HEK293 (cell line): ENCODE measurements at regions not wholly inside any gene's neighbourhood (a gene's known extent, or its start where the extent isn't known, plus 50 kb on each side); places are given as distances from the start of the nearest gene placed in this dataset.
A peak's percentile ranks its signal among the peaks of the same experiment; 100 is the strongest.

Experiments used
- CTCF ChIA-PET: fragments of 350-600 bp; formaldehyde crosslinking; extraction: SDS; loops from one replicate; lab custom pipeline; 2021; ENCODE audit warnings: antibody characterized with exemption; lab: Yijun Ruan, JAX
- POLR2A ChIA-PET: fragments of 300-600 bp; formaldehyde crosslinking; extraction: SDS; loops from one replicate; lab custom pipeline; 2020; ENCODE audit warnings: antibody characterized with exemption, inconsistent platforms; lab: Yijun Ruan, JAX
- H3K27ac ChIP-seq: fragments of 200-500 bp; sonication (Bioruptor generic); 2 replicates; pipeline ENCODE4 v1.5.1; 2014; ENCODE audit warnings: low read depth, low read length, control low read depth, inconsistent platforms; ENCODE audit errors: extremely low read depth
- H3K36me3 ChIP-seq, 2 experiments: fragments of 200-500 bp in 1 of 2; sonication (Bioruptor generic) in 1 of 2; 1 replicate in 1 of 2; 2 replicates in 1 of 2; pipeline ENCODE4 v1.5.1; 2014 to 2017; ENCODE audit warnings: inconsistent platforms in 2 of 2, low read length in 2 of 2; ENCODE audit not compliant: control insufficient read depth in 2 of 2, insufficient read depth in 1 of 2
- H3K4me1 ChIP-seq: fragments of 200-500 bp; sonication (Bioruptor generic); 2 replicates; pipeline ENCODE4 v1.5.1; 2014; ENCODE audit warnings: mild to moderate bottlenecking, low read length, inconsistent platforms; ENCODE audit not compliant: control insufficient read depth, insufficient read depth
- H3K4me3 ChIP-seq: 2 replicates; pipeline ENCODE4 v1.5.1; 2011; ENCODE audit warnings: low read depth, mild to moderate bottlenecking, control low read depth, low read length, moderate library complexity
- H3K9me3 ChIP-seq: fragments of 200-500 bp; sonication (Bioruptor generic); 2 replicates; pipeline ENCODE4 v1.5.1; 2014; ENCODE audit warnings: low read depth, low read length, inconsistent platforms; ENCODE audit not compliant: control insufficient read depth, insufficient read depth
- MEIS1 ChIP-seq: sonication (generic); formaldehyde crosslinking; IDR thresholded peaks from 2 replicates; pipeline ENCODE4 v1.8.1; 2022; ENCODE audit warnings: missing genetic modification reagents, mild to moderate bottlenecking, borderline replicate concordance
- PRDM2 ChIP-seq: fragments of 450-650 bp; formaldehyde crosslinking; IDR thresholded peaks from 2 replicates; pipeline ENCODE4 v1.5.1; 2016; ENCODE audit warnings: missing biosample characterization, missing genetic modification characterization, borderline replicate concordance
- YY2 ChIP-seq: fragments of 450-650 bp; formaldehyde crosslinking; IDR thresholded peaks from 2 replicates; pipeline ENCODE4 v1.5.1; 2016; ENCODE audit warnings: missing biosample characterization, missing genetic modification characterization
- ZBTB26 ChIP-seq: fragments of 450-650 bp; formaldehyde crosslinking; optimal IDR thresholded peaks from 2 replicates; pipeline ENCODE3; 2016; ENCODE audit warnings: missing biosample characterization, mild to moderate bottlenecking, missing genetic modification characterization
- ZFHX2 ChIP-seq: fragments of 450-650 bp; formaldehyde crosslinking; conservative IDR thresholded peaks from 2 replicates; pipeline ENCODE4 v1.5.1; 2016; ENCODE audit warnings: missing biosample characterization, missing genetic modification characterization
- ZNF146 ChIP-seq: fragments of 450-650 bp; formaldehyde crosslinking; IDR thresholded peaks from 2 replicates; pipeline ENCODE4 v1.5.1; 2016; ENCODE audit warnings: missing biosample characterization, missing genetic modification characterization
- ZNF391 ChIP-seq: fragments of 450-650 bp; formaldehyde crosslinking; IDR thresholded peaks from 2 replicates; pipeline ENCODE4 v1.5.1; 2016; ENCODE audit warnings: low read depth, missing biosample characterization, missing genetic modification characterization, borderline replicate concordance
- ZNF433 ChIP-seq: fragments of 450-650 bp; formaldehyde crosslinking; IDR thresholded peaks from 2 replicates; pipeline ENCODE4 v1.5.1; 2016; ENCODE audit warnings: missing biosample characterization, missing genetic modification characterization, low read depth
- ZNF488 ChIP-seq: fragments of 450-650 bp; formaldehyde crosslinking; IDR thresholded peaks from 2 replicates; pipeline ENCODE4 v1.5.1; 2016; ENCODE audit warnings: missing biosample characterization, missing genetic modification characterization
- ZNF571 ChIP-seq: fragments of 450-650 bp; formaldehyde crosslinking; IDR thresholded peaks from 2 replicates; pipeline ENCODE4 v1.5.0; 2017; ENCODE audit warnings: missing biosample characterization, missing genetic modification characterization
- ZNF626 ChIP-seq: fragments of 450-650 bp; sonication (Bioruptor Pico); formaldehyde crosslinking; IDR thresholded peaks from 2 replicates; pipeline ENCODE4 v1.5.1; 2018; ENCODE audit warnings: missing biosample characterization, missing genetic modification characterization, inconsistent platforms
- ZNF792 ChIP-seq: fragments of 450-650 bp; formaldehyde crosslinking; IDR thresholded peaks from 2 replicates; pipeline ENCODE4 v1.5.1; 2016; ENCODE audit warnings: missing biosample characterization, missing genetic modification characterization
- ZNF843 ChIP-seq: fragments of 450-650 bp; formaldehyde crosslinking; IDR thresholded peaks from 2 replicates; pipeline ENCODE4 v1.5.1; 2016; ENCODE audit warnings: missing biosample characterization, missing genetic modification characterization

- CTCF ChIA-PET: no interaction called here
- H3K27ac ChIP-seq: no peak overlapping the region
- TF ChIP-seq ZNF146 (tag by site-specific recombination): peak; percentile 70; the same call in 1 of the 2 replicates
- TF ChIP-seq MEIS1 (CRISPR knock-in tag): no peak
- TF ChIP-seq, all 188 proteins: peak for 1
- no peak overlapping the region for H3K4me3 ChIP-seq
- POLR2A ChIA-PET: no interaction called here
- H3K4me1 ChIP-seq: no peaks in the 10 kb centered on the region
- no peaks in the 10 kb centered on the region for H3K36me3 ChIP-seq
- no peaks in the 10 kb centered on the region for H3K9me3 ChIP-seq
Observed at GRCh38 chr5:117209479-117209878, 634.9 kb upstream of the SEMA6A start.

- ChIA-PET CTCF (interaction anchor here (0.9 kb wide), 1 partner anchor 248 kb away, joined by 6 read pairs; no protein-coding TSS in a partner anchor), POLR2A (no interaction called here)
- Histone ChIP-seq H3K27ac (no peak overlapping the region), H3K4me3 (no peak overlapping the region), H3K4me1 (no peaks in the 10 kb centered on the region), H3K9me3 (no peaks in the 10 kb centered on the region), H3K36me3 (no peaks in the 10 kb centered on the region)
- TF ChIP-seq ZNF488 (tag by site-specific recombination): no peak
Observed at GRCh38 chr5:117207088-117207668, 632.6 kb upstream of the SEMA6A start.

GRCh38 chr5:117205894-117206293 is 631.3 kb upstream of the SEMA6A start:
- CTCF ChIA-PET: no interaction called here
- TF ChIP-seq PRDM2 (no peak), ZNF433 (tag by site-specific recombination) (no peak), ZBTB26 (tag by site-specific recombination) (no peak), ZNF391 (no peak), ZNF571 (tag by site-specific recombination) (no peak), ZFHX2 (tag by site-specific recombination) (no peak), YY2 (tag by site-specific recombination) (no peak), ZNF626 (tag by site-specific recombination) (no peak), ZNF792 (tag by site-specific recombination) (no peak), ZNF843 (tag by site-specific recombination) (no peak)

More at GRCh38 chr5:117205894-117206293, 631.3 kb upstream of the SEMA6A start:
- no peaks in the 10 kb centered on the region for H3K4me1 ChIP-seq
- no peak overlapping the region for H3K4me3 ChIP-seq
- POLR2A ChIA-PET: no interaction called here
- H3K9me3 ChIP-seq: no peaks in the 10 kb centered on the region
- no peaks in the 10 kb centered on the region for H3K36me3 ChIP-seq
- no peak overlapping the region for H3K27ac ChIP-seq
